K562 (cell line): ENCODE measurements at regions not wholly inside any gene's neighbourhood (a gene's known extent, or its start where the extent isn't known, plus 50 kb on each side); places are given as distances from the start of the nearest gene placed in this dataset. TPM values are rescaled to one million over a fixed set of nuclear protein-coding genes. Genes with fewer than 3 reads are reported as not detected.

ENCODE experiments used
- small RNA-seq: library from RNA; depleted of rRNA; stranded (forward); fragments of <200 nt; gene quantifications from one replicate; pipeline ENCODE3, GENCODE V24; 2014

Small RNAs in the stretch of these regions (small RNA-seq; reads per million reads assigned to genes)
- not detected for gene RF00004
